Uterus (tissue), 2 donors: ENCODE measurements at regions not wholly inside any gene's neighbourhood (a gene's known extent, or its start where the extent isn't known, plus 50 kb on each side); places are given as distances from the start of the nearest gene placed in this dataset.

Source experiments
- CTCF ChIP-seq, 4 experiments: fragments of 200-600 bp in 2 of 4; fragments of 450-650 bp in 2 of 4; sonication (generic) in 2 of 4; IDR thresholded peaks; one replicate each; pipeline ENCODE4 v1.5.1; 2016 to 2019; ENCODE audit warnings: antibody characterized with exemption in 4 of 4, mild to moderate bottlenecking in 2 of 4, moderate library complexity in 1 of 4
- POLR2A ChIP-seq, 2 donors: fragments of 450-650 bp; IDR thresholded peaks; one replicate each; pipeline ENCODE4 v1.6.1; 2016; ENCODE audit warnings: antibody characterized with exemption in 2 of 2, mild to moderate bottlenecking in 1 of 2, moderate library complexity in 1 of 2

GRCh38 chr3:31405515-31405914 lies 127.2 kb upstream of the STT3B start:
- TF ChIP-seq CTCF (IDR thresholded peaks at IDR 0.05) (no peak), POLR2A (IDR thresholded peaks at IDR 0.05) (no peak)
